Adrenal gland (tissue), 5 donors: ENCODE measurements at regions not wholly inside any gene's neighbourhood (a gene's known extent, or its start where the extent isn't known, plus 50 kb on each side); places are given as distances from the start of the nearest gene placed in this dataset.

Experiments used
- POLR2A ChIP-seq, 2 donors: fragments of 450-650 bp; IDR thresholded peaks; one replicate each; pipeline ENCODE4 v1.6.1; 2017; ENCODE audit warnings: antibody characterized with exemption in 2 of 2, mild to moderate bottlenecking in 2 of 2, moderate library complexity in 1 of 2
- TF ChIP-seq, protein P1 (sequence below), 6 experiments: fragments of 450-650 bp in 4 of 6; fragments of 200-600 bp in 2 of 6; sonication (generic) in 1 of 6; IDR thresholded peaks; 1 replicate in 5 of 6; 2 replicates in 1 of 6; pipeline versions ENCODE4 v1.5.1 to v1.8.0; 2016 to 2021; ENCODE audit warnings: antibody characterized with exemption in 6 of 6, mild to moderate bottlenecking in 2 of 6, moderate library complexity in 1 of 6
- donor health status: DM: no; HTN: no; CAD: no.

- TF ChIP-seq, protein P1, sequence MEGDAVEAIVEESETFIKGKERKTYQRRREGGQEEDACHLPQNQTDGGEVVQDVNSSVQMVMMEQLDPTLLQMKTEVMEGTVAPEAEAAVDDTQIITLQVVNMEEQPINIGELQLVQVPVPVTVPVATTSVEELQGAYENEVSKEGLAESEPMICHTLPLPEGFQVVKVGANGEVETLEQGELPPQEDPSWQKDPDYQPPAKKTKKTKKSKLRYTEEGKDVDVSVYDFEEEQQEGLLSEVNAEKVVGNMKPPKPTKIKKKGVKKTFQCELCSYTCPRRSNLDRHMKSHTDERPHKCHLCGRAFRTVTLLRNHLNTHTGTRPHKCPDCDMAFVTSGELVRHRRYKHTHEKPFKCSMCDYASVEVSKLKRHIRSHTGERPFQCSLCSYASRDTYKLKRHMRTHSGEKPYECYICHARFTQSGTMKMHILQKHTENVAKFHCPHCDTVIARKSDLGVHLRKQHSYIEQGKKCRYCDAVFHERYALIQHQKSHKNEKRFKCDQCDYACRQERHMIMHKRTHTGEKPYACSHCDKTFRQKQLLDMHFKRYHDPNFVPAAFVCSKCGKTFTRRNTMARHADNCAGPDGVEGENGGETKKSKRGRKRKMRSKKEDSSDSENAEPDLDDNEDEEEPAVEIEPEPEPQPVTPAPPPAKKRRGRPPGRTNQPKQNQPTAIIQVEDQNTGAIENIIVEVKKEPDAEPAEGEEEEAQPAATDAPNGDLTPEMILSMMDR (IDR thresholded peaks at IDR 0.05), result no peak
- TF ChIP-seq POLR2A (IDR thresholded peaks at IDR 0.05), result no peak
These were observed 709.7 kb upstream of the SEMA3D start for GRCh38 chr7:85896531-85896930.
